ENCODE measurements at regions not wholly inside any gene's neighbourhood (a gene's known extent, or its start where the extent isn't known, plus 50 kb on each side); places are given as distances from the start of the nearest gene placed in this dataset.
A peak's percentile ranks its signal among the peaks of the same experiment; 100 is the strongest.

DNA sequence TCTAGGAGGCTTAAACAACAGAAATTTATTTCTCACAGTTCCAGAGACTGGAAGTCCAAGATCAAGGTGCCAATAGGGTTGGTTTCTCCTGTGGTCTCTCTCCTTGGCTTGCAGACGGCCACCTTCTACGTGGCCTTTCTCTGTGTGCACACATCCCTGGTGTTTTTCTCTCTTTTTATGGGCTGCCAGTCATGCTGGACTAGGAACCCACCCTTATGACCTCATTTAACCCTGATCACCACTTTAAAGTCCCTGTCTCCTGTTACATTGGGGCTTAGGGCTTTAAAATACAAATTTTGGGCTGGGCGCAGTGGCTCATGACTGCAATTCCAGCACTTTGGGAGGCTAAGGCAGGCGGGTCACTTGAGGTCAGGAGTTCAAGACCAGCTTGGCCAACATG lies 157.1 kb downstream of the TLE1 start:
- TF ChIP-seq POLR2AphosphoS5 (IDR thresholded peaks at IDR 0.05) (no peak), EP300 (IDR thresholded peaks at IDR 0.05; ENCODE audit: low read depth) (no peak), POLR2A (IDR thresholded peaks at IDR 0.05) (no peak)
- TF ChIP-seq, protein P1, sequence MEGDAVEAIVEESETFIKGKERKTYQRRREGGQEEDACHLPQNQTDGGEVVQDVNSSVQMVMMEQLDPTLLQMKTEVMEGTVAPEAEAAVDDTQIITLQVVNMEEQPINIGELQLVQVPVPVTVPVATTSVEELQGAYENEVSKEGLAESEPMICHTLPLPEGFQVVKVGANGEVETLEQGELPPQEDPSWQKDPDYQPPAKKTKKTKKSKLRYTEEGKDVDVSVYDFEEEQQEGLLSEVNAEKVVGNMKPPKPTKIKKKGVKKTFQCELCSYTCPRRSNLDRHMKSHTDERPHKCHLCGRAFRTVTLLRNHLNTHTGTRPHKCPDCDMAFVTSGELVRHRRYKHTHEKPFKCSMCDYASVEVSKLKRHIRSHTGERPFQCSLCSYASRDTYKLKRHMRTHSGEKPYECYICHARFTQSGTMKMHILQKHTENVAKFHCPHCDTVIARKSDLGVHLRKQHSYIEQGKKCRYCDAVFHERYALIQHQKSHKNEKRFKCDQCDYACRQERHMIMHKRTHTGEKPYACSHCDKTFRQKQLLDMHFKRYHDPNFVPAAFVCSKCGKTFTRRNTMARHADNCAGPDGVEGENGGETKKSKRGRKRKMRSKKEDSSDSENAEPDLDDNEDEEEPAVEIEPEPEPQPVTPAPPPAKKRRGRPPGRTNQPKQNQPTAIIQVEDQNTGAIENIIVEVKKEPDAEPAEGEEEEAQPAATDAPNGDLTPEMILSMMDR (IDR thresholded peaks at IDR 0.05) = no peak
- WGBS, 2 donors (ENCODE audit: low coverage in 1 of 2) = 60 to 89% methylated on average over 1 to 4 of the region's 4 CpGs

DNA sequence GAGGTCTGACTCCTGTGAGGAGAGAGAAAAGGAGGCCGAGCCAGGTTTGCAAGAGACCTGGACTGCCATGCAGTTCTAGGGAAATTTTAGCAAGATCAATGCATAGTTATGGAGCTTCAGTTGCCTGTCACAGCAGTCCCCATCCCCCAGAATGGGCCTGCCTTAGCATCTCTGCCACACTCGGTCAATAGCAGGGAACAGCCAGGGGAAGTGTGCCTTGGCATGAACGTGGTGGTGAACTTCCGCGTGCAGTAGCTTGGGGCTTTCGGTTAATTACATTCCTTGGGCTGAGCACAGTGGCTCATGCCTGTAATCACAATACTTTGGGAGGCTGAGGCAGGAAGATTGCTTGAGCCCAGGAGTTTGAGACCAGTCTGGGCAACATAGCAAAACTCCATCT lies 157.8 kb downstream of the TLE1 start:
- no peak overlapping the region for H3K4me3 ChIP-seq
- intact Hi-C loops (cut with DNase I; ENCODE audit: low total_unique reads) = no loop called here
- in situ Hi-C loops (cut with MboI; ENCODE audit: low pct_ligation_motif_present in 1 of 4, low pct_unique_long_range_greater_than_20kb in 1 of 4, low sequenced_read_pairs in 3 of 4) = no loop called here
- no peaks in the 10 kb centered on the region for H3K27me3 ChIP-seq
- H3K36me3 ChIP-seq = no peaks in the 10 kb centered on the region
- H3K27ac ChIP-seq = no peak overlapping the region
- no peak for DNase-seq
- TF ChIP-seq, protein P1 (IDR thresholded peaks at IDR 0.05) = no peak
- TF ChIP-seq POLR2AphosphoS5 (IDR thresholded peaks at IDR 0.05) (no peak), EP300 (IDR thresholded peaks at IDR 0.05; ENCODE audit: low read depth) (no peak), POLR2A (IDR thresholded peaks at IDR 0.05) (no peak)
- H3K9me3 ChIP-seq = no peaks in the 10 kb centered on the region
- 73 to 80% methylated on average over 2 to 6 of the region's 6 CpGs for WGBS, 2 donors (ENCODE audit: low coverage in 1 of 2)
- H3K4me1 ChIP-seq = peaks cover 0 to 12% (median 0%) of the 10 kb centered on the region in 4 donors

More for the DNA sequence above, 157.1 kb downstream of the TLE1 start:
- in situ Hi-C loops (cut with MboI; ENCODE audit: low pct_ligation_motif_present in 1 of 4, low pct_unique_long_range_greater_than_20kb in 1 of 4, low sequenced_read_pairs in 3 of 4) (no loop called here), intact Hi-C loops (cut with DNase I; ENCODE audit: low total_unique reads) (no loop called here)
- Histone ChIP-seq H3K27ac (no peak overlapping the region), H3K9me3 (no peaks in the 10 kb centered on the region), H3K27me3 (no peaks in the 10 kb centered on the region), H3K36me3 (no peaks in the 10 kb centered on the region), H3K4me3 (no peak overlapping the region), H3K4me1 (peaks cover 0 to 12% (median 0%) of the 10 kb centered on the region in 4 donors)
- DNase-seq = no peak

DNA sequence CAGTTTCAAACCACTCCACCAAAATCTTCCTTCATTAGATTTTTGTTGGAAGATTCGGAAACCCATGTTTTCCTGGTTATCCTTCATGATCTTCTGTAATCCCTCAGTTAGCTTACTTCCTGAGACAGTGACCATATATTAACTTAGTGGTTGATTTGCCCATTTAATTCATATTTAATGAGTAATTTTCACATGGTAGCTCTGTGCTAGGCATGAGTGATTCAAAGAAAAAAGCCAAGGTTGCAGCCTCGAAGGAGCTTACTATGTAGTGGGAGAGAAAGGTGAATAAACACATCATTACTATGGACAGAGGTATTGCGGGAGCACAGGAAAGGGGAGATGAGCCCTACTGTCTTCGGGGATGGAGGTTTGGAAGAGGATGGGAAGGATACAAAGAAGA lies 158.5 kb downstream of the TLE1 start:
- no peaks in the 10 kb centered on the region for H3K27me3 ChIP-seq
- intact Hi-C loops (cut with DNase I; ENCODE audit: low total_unique reads) (no loop called here), in situ Hi-C loops (cut with MboI; ENCODE audit: low pct_ligation_motif_present in 1 of 4, low pct_unique_long_range_greater_than_20kb in 1 of 4, low sequenced_read_pairs in 3 of 4) (no loop called here)
- no peak for DNase-seq
- TF ChIP-seq EP300 (IDR thresholded peaks at IDR 0.05; ENCODE audit: low read depth) (no peak), POLR2AphosphoS5 (IDR thresholded peaks at IDR 0.05) (no peak)
- no peaks in the 10 kb centered on the region for H3K36me3 ChIP-seq
- H3K4me1 ChIP-seq = peaks cover 0 to 12% (median 0%) of the 10 kb centered on the region in 4 donors
- WGBS, 2 donors (ENCODE audit: low coverage in 1 of 2) = 87 to 92% methylated on average over 4 of the region's 4 CpGs
- H3K27ac ChIP-seq = no peak overlapping the region
- no peak overlapping the region for H3K4me3 ChIP-seq
- H3K9me3 ChIP-seq = no peaks in the 10 kb centered on the region

DNA sequence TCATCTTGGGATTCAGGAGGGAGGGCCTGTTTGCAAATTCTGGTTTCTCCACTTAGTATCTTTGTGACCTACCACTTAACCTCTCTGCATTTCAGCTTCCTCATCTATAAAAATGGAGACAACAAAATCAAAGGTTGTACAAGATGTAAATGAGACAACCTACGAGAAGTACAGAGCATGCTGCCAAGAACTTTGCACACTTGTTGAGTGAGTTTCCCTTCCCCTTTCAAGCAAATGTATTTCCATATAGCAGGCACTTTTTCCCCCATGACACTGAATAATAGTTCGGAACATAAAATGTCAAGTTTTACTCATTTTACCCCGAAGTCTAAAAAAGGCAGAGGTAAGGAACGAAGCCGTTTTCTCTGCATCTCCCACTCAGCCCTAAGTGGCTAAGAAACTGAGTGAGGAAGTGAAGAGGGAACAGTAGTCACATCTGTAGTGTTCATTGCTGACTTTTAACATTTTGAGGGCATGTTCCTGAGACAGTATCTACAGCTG lies 159.0 kb downstream of the TLE1 start:
- TF ChIP-seq POLR2A (IDR thresholded peaks at IDR 0.05) (no peak), POLR2AphosphoS5 (IDR thresholded peaks at IDR 0.05) (no peak), EP300 (IDR thresholded peaks at IDR 0.05; ENCODE audit: low read depth) (no peak)
- TF ChIP-seq, protein P1 (IDR thresholded peaks at IDR 0.05) = no peak
- no peaks in the 10 kb centered on the region for H3K27me3 ChIP-seq
- H3K27ac ChIP-seq = peak overlapping the region in 1 of 4 donors; percentile 22
- no peaks in the 10 kb centered on the region for H3K36me3 ChIP-seq
- DNase-seq = peak; percentile 31
- H3K9me3 ChIP-seq = no peaks in the 10 kb centered on the region
- intact Hi-C loops (cut with DNase I; ENCODE audit: low total_unique reads) (no loop called here), in situ Hi-C loops (cut with MboI; ENCODE audit: low pct_ligation_motif_present in 1 of 4, low pct_unique_long_range_greater_than_20kb in 1 of 4, low sequenced_read_pairs in 3 of 4) (no loop called here)
- no peak overlapping the region for H3K4me3 ChIP-seq
- 59 to 69% methylated on average over 5 of the region's 5 CpGs for WGBS, 2 donors (ENCODE audit: low coverage in 1 of 2)
- peaks cover 0 to 12% (median 0%) of the 10 kb centered on the region in 4 donors for H3K4me1 ChIP-seq

Measured in transverse colon (tissue), 4 donors.